DMS114 treated with DMSO at 0.1 percent for 48 hours (cell line): ENCODE measurements at regions not wholly inside any gene's neighbourhood (a gene's known extent, or its start where the extent isn't known, plus 50 kb on each side); places are given as distances from the start of the nearest gene placed in this dataset.

Source experiments
- DNase-seq: peaks from one replicate; lab custom pipeline; 2025; ENCODE audit not compliant: unreplicated experiment; lab: John Stamatoyannopoulos, UW

DNA sequence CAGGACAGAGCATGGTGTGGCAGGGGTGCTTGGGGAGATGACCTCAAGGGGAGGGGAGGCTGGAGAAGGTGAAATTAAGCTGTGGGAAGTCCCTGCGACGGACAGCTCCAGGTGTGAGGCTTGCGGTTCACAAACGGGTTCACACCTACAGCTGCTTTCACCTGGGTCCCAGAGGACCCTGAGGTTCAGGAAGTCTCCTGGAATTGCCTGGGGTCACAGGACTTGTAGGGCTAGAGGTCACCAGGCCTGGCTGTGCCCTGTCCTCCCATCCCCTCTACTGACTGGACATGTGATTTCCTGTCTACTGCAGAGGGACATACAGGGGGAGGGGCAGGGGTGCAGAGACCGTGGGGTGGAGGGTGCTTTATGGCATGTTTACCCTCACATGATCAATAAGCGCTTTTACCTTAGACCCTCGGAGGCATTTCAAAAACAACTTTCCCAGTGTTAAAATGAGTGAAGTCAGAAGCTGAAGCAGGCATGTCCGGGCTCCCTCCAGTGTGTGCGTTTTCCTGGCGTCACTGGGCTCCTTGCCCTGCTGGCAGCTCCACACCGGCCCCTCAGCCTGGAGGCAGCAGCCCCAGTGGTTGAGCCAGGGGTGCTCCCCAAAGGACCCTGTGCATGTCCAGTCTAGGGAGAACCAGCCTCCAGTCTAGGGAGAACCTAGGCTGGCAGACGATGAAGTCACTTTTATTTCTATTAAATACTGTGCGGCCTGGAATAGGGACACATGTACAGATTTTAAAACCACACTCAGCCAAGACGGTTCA is 66.6 kb upstream of the IGFBP3 start:
- DNase-seq: no peak

DNA sequence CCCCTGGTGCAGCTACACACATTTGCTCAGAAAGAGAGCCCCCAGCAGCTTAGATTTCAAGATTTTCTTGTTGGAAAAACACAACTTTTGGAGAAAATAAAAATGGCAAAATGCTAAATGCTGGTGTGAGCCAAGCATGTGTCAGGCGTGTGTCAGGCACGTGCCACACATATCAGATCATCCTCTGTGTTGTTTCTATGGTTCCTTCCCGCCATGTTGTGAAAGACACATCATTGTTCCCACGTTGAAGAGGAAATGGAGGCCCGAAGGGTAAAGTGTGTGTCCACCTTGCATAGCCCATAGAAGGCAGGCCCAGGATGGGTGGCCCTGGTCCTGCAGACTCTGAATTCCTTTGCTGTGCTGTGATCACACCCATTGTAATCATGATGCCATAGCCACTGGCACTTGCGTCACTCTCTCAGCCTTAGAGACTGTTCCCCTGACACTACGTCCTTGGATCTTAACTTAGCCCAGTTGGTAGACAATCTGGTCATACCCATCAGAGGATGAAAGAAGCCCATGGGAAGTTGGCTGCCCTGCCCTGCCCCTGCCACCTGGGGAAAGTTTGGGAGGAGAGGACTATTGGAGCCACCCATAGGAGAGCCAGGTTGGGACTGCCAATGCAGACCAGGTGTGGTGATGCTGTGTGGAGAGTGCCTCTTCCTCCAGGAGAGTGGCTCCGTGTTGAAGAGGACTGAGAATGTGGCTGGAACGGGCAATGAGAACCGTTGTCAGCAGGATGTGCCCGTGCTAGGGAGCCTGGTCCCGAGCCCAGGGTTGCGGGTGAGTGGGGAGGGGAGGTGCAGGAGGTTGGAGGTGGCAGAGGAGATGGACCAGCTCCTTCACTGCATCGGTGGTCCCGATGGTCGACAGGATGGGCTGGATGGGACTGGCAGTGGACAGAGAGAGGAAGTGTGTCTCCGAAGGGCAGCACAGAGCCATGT is 65.6 kb upstream of the IGFBP3 start:
- DNase-seq: no peak

DNA sequence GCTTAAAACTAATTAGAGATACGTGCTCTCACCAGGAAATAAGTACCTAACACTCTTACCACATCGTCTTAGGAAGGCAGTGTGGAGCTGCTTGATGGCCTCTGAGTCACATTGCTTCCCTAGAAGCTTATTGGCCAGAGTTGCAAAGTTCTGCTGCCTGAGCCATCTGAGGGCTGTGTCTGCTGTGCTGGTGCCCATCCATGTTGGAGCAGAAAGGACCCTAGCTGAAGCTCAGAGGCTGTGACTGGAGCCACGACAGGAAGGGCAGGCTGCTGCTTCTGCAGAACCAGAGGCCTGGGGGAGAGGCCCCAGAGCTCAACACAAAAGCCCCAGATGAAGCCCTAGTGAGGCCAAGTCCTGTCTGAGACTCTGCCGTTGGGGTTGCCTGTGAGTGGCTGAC is 64.8 kb upstream of the IGFBP3 start:
- DNase-seq: no peak

DNA sequence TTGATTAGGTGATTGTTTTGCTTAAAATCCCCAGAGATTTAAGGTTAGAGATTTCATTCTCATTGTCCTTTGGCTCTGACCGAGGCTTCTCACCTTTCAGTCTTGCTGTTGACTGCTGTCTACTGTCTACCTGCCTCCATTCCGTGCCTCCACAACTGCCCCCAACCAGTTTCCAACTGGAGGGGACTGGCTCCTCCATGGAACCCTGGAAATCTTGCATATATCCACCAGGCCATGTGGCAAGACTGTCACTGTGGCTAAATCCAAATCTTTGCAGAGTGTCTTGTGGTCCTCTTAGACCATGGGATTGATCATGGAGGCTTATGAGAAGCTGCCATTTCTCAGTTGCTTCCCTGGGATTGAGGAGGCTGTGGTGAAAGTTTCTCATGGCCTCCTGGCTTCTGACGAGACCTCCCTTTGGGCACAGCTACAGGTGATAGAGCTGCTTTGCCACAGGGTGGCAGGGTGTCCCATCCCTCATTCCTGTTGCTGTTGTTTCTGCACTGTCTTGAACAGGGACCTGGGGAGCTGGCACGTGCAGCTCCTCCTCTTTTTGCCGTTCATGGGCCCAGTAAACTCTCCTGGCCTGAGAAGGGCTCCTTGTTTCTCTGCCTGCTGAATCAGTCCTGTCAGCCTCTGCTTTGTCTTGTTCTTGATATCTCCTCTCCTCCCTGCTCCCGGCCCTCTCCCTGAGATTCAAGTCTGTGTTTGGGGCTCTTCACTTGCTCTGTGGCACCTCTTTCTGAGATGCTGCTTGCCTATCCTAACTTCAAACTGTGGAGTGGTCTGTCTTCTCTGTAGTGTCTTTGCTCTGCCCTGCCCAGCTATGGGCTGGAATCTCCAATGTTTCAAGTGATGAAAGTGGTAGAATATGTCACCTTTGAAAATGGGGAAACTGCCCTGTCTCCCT is 63.6 kb upstream of the IGFBP3 start:
- DNase-seq: no peak

DNA sequence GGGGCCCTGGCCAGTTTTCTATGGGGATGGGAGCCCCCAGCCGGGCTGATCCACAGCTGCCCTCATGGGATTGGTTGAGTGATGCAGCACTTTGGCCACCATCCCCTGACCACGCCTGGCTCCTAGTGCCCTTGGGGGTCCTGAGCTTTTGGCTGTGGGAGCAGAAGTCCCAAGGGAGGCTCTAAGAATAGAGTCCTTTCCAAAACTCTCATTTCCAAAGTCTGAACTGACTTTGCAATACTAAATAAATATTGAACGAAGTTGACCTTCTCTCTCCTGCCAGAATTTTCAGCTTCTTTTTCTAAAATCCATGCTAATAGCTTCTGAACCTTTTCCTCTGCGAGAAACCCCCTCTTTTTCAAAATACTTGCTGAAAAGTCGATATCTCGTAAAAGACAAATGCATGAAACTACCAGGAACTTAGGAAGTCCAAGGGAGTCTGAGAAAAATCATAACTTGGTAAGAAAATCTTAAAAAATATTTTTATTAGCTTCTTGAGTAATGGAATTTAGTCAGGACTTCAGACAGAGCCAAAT is 62.7 kb upstream of the IGFBP3 start:
- DNase-seq: no peak

DNA sequence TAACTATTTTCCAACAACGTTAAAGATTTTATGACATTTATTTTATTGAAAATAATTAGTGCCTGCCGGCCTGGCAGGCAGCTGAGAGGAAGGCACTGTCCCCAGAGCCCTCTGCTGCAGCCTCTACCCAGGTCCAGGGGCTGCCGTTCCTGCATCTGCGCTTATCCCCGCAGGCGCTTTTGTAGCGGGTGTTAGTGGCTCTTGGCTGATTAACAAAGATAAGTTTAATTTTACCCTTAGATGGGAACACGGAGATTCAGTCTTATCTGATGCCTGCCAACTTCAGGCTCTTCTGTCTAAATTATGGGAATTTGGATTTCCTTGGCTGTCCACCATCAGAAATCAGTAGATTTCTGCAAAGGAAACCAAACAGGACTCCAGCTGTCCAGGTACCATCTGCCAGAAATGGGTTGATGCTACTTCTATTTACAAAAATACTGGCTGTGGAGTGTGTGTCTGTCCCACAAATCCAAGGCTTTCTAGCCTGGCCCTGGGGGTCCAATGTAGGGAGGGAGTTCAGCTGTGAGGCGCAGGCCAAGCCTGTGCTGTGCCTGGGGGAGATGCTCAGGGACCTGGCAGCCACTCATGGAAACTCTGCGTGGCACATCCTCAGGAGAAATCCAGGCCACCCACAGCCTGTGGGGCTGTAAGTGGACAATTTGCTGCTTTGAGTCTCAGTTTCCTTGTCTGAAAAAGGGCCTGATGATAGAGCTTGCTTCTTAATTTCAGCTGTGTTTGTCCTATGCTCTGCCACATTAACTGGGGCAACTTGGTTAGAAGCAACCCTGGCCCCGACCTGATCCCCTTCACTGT is 62.0 kb upstream of the IGFBP3 start:
- no peak for DNase-seq

DNA sequence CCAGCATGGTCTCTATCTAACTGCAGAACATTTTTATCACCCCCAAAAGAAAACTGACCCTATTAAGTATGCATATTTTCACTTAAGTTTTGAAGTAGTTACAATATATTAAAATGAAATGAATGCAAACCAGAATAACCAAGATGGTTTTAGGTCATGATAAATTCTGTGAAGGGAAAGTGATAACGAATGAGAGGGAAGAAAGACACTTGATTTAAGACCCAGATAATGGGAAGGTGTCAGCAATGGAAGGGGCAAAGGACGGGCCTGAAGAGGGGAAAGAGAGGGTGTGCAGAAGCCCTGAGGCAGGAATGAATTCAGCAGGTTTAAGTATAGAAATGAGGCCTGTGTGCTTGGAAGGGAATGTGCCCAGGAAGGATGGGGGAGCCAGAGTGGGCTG is 61.1 kb upstream of the IGFBP3 start:
- no peak for DNase-seq

DNA sequence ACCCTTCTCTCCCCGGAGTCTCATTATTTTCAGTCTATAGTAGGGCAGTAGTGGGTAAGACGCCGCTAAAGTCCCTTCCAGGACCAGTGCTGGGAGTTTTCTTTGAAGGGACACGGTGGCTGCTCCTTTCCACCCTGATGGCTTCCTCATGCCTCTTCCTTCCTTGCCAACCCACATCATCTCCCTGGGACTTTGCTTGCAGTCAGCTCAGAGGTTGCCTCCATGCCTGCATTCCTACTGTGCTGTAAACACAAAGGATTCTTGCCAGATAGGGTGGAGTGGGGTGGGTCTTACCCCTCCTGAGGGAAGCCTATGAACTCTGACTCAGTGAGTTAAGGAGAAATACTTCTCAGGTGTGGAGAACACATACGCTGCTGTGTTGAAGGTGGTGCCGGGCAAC is 59.9 kb upstream of the IGFBP3 start:
- no peak for DNase-seq

DNA sequence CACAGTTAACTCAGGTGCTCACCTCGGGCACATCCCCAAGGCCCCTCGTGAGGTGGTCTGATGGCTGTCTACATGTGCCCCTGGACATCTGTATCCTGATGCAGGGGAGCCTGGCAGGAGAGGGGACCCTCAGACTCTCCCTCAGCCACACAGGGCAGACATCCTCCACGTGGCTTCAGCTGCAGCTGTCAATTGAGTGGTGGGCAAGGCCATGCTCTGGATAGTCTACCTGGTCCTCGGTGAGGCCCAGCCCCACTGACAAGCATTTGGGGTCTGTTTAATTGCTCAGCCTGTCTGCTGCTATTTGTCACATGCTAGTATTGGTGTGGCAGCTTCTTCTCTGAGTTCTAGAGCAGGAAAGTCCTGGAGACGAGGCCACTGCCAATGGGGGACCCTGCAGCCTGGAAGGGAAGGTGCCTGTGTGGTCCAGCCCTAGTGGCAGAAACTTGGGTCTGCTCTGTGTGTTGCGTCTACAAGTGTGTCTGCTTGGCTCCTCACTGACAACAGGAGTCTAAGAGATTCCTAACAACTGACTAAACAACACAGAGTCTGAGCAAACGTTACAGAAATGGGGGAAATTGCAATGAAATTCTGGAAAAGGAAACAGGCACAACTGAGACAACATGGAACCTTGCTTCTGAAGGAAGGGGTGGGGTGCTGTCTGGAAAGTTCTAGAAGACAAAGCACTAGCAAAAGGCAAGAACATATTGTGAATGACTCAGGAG is 59.3 kb upstream of the IGFBP3 start:
- DNase-seq: no peak

DNA sequence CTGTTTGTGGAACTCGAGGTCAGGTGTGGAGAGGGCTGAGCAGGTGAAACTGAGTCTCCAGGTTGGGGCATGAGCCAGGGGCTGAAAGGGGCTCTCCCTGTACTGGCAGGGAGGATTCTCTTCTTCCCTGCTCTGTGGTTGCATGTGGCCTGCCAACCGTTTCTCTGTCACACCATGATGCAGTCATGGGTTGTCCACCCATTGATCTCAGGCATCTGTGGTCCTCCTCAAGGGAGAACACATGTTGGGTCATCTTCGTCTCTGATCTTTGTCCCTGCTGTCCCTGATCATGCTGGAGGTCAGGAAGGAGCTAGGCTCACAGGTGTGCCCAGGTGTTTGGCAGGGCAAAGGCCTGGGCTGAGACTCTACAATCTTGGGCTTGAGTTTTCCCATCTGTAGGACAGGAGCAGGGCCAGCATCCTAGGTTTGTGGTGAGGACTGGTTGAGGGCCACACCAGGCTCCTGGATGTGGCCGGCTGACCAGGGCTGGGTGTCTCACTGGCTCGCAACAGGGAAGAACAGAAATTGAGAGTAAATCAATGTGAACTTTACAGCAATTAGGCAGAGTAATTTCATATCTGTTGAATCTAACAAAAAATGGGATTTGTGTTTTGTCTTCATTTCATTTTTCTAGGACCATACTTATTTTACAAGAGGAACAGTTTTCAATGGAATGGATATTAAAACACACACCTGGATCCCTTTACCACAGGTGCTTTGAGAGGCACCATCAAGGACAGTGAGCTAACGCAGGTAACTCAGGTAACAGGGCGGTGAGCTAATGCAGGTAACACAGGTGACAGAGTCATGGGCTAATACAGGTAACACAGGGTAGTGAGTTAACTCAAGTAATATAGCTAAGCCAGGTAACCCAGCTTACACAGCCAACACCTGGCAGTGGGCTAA is 58.5 kb upstream of the IGFBP3 start:
- DNase-seq: no peak

DNA sequence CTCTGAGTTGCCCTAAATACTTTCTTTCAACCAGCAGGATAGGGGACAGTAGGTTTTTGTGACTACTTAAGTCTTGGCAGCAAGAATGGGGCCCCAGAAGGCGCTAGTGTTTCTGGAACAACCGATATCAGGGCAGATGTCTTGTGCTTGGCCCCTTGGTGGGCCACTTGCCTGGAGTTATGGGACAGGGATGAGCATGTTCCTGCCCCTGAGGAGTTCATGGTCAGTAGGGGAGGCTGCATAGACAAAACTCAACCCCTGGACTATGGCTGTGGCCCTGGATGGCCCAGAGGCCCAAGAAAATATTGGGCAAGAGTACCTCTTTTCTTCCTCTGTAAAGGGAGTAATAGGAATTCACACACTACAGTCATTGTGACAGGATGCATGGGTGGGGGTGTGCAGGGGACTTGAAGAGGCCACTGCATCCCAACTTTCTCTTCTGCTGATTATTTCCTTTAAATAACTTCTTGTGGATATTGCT is 57.7 kb upstream of the IGFBP3 start:
- DNase-seq: no peak

DNA sequence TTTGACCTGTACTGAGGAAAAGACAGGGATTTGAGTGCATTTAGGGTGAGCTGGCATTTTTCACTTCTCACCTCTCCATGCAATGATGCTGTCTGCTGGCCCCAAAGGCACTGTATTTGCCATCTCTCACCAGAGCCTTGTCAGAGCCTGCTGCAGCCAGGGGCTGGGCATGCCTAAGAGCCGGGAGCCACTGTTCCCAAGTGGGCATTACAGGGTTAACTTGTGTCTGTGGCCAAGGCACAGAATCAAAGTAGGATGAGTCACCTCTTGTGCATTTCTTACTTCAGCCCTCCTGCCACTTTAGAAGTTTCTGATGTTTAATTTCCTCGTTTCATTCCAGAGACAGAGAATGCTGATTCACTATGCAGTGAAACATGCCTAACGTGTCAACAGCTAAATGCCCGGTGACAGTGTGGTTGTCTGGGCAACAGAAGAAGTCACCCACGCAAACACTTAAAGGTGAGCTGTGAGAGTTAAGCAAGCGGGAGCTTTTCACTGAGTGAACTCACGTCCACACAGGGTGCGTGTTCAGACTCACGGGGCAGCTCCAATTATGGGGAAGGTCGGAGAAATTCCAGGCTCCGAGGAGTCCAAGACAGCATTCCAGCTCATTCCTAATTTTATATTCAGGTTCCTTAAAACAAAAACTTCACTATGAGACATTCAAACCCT is 57.1 kb upstream of the IGFBP3 start:
- DNase-seq: no peak

DNA sequence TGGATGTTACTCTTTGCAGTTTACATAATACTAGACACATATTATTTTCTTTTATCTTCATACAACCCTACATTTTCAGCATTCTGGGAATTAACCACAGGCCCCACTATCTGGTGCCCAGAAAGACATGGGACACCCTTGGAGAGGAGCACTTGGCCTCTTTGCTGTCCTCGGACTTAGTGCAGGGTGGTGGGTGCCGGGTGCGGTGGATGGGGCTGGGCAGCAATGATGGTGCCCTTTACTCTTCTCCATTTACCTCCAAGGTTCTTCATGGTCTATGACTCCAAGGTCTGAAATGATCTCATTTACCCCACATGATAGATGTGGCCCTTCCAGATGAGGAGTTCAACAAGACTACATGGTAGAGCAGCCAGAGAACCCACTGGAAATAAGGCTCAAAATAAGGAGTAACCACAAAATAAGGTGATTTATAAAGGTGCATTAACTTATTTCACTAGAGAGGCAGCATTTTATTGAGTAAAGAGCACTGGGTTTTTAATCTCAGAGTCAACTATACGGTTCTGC is 56.2 kb upstream of the IGFBP3 start:
- DNase-seq: no peak

DNA sequence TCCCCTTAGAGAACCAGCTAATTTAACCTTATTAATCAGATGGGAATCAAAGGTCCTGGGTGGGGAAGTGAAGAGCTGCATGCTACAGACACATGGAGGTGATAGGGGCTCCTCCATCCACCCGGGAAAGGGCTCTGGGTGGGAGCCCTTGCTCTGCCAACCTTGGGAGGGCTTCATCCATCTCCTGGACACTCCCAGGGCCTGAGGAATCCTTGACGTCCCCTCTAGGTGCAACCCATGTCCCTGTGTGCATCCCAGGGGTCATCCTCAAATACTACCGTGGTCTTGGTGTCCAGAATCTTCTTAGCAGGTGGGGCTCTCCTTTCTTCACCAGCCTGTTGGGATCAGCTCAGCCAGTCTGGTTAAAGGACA is 55.4 kb upstream of the IGFBP3 start:
- no peak for DNase-seq

DNA sequence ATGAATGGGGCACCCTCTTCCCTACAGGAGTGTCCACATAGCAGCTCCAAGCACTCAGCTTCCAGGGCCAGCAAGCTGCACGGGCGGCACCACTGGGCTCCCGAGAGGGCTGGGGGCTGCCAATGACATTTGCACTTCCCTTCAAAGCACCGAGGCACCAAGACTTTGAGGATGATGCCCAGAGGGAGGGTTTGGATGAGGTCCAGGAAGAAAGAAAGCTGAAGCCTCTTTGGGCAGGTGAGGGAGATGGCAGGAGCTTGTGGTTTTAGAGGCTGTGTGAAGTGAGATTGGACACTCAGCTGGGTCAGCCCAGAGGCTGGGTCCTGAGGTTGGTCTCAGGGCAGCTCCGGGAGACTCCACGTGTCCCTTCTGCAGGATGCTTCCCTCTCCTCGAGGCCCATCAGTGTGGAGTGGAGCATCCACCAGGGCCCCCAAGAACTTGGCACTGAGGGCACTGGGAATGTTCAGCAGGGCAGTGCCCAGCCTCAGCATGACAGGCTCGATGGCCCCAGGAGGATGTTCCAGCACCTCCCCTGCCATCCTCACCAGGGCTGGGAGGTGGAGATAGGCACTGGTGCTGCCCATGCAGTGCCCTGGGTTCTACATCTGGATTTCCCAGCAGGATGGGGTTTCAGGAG is 54.9 kb upstream of the IGFBP3 start:
- no peak for DNase-seq

DNA sequence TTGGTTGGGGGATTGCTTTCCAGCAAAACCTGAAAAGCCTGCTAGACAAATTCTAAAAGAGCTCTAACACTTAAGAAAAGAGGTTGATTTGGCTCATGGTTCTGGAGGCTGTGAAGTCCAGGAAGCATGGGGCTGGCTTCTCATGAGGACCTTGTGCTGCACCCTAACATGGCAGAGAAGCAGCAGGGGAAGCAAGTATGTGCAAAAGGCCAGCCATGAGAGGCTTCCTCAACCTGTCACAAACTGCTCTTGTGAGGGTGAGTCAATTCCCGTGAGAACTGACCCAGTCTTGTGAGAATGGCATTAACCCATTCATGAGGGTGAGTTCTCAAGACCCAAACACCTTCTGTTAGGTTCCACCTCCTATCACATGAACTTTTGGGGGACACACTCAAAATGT is 54.3 kb upstream of the IGFBP3 start:
- no peak for DNase-seq
